NCI-H146 treated with DMSO at 0.1 percent for 48 hours (cell line): ENCODE measurements at regions not wholly inside any gene's neighbourhood (a gene's known extent, or its start where the extent isn't known, plus 50 kb on each side); places are given as distances from the start of the nearest gene placed in this dataset.

Source experiments
- DNase-seq: peaks from one replicate; lab custom pipeline; 2025; ENCODE audit not compliant: unreplicated experiment; lab: John Stamatoyannopoulos, UW

- no peak for DNase-seq
These were observed 55.5 kb downstream of the INHBB start for GRCh38 chr2:120401275-120402066.

GRCh38 chr2:120402067-120402433, 56.1 kb downstream of the INHBB start:
- DNase-seq: no peak

DNA sequence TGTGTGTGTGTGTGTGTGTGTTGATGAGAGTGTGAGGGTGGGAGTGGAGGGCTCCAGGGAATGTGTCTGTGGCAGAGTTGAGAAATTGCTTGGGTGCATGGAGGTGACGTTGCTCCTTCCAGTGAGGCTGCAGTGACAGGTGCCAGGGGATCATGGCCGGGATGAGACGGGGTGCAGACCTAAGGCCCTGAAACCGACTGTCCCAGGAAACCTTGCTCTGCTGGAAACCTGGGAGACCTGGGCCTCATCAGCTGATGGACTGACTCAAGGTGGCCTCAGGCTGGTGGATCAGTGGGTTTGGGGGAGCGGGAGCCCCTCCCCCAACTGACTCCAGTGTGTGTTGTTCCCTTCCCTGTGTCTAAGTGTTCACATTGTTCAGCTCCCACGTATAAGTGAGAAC, 56.6 kb downstream of the INHBB start:
- no peak for DNase-seq

DNA sequence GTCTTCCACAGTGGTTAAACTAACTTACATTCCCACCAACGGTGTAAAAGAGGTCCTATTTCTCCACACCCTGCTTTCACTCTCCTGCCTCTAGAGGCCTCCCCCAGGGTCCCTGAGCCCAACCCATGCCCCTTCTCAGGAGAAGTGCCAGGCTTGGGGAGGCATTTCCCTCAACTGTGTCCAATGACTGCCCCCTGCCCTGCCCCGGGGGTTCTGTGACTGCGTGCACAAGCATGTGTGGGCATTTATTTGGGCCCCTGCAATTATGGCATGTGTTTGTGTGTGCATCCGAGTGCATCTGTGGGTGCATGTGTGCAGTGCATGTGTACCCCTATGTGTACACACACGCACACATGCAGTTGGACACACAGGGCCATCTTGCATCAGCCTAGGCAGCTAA, 57.3 kb downstream of the INHBB start:
- no peak for DNase-seq

DNA sequence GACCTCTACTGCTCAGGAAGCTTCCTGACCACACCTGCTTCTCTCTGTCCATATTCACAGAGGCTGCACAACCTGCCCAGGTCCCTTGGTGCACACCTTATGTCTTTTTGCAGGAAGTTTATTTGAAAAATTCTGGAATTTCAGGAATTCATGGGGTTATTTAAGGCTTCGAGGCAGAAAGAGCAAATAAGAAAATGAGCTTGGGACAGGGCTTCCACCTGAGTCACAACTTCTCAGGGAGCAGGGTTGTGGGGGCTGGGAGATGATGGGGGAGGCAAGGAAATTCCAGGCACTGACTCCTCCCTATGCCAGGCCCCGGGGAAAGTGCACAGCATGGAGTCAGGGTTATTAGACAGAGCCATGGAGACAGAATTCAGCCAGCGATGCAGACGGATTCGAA, 57.7 kb downstream of the INHBB start:
- DNase-seq: no peak

- DNase-seq: no peak
These were observed 58.3 kb downstream of the INHBB start for GRCh38 chr2:120404274-120404673.

GRCh38 chr2:120404941-120405758, 59.2 kb downstream of the INHBB start:
- no peak for DNase-seq

GRCh38 chr2:120405759-120406099, 59.8 kb downstream of the INHBB start:
- no peak for DNase-seq

DNA sequence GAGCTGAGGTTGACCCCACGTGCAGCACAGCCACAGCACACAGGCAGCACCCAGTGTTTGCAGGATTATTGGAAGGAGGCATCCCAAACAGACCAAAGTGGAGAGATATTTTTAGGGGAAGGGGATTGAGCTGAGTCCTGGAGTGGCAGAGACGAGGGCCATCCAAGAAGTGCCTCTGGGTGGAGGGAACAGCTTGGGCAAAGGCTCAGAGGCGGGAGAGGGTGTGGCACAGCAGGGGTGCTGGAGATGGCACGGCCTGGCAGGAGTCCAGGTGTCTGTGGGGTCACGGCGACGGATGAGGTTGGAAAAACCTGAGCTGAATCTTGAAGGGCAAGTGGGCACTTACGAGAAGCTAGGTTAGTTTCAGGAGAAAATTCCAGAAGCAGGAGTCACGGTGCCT, 60.6 kb downstream of the INHBB start:
- no peak for DNase-seq

DNA sequence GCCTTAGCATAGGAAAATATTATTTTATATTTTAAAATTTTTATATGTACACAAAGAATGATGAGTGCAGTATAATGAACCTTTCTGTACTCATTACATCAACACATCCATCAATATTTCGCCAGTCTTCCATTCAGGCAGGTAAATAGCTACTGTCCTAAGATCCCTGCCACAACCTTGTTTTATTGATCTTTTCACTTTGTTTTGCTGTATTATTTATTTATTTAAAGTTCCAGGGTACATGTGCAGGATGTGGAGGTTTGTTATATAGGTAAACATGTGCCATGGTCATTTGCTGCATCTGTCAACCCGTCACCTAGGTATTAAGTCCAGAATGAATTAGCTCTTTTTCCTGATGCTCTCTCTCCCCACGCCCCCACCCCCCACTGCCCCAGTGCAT, 64.6 kb downstream of the INHBB start:
- DNase-seq: no peak

DNA sequence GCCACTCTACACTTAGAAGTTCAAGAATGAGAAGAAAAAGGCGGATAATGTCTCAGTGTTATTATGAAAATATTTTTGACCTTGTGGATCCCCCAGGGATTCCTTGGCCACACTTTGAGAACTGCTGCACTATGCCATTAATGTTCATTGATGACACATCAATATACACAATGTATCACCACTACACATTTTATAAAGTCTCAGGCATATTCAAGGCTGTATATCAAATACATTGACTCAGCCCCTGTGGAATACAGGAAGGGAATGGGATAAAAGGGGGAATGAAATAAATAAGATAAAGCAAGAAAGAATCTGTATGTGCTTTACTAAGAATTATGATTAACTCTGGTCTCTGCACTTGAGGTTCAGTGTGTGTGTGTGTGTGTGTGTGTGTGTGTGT, 69.1 kb downstream of the INHBB start:
- DNase-seq: no peak

DNA sequence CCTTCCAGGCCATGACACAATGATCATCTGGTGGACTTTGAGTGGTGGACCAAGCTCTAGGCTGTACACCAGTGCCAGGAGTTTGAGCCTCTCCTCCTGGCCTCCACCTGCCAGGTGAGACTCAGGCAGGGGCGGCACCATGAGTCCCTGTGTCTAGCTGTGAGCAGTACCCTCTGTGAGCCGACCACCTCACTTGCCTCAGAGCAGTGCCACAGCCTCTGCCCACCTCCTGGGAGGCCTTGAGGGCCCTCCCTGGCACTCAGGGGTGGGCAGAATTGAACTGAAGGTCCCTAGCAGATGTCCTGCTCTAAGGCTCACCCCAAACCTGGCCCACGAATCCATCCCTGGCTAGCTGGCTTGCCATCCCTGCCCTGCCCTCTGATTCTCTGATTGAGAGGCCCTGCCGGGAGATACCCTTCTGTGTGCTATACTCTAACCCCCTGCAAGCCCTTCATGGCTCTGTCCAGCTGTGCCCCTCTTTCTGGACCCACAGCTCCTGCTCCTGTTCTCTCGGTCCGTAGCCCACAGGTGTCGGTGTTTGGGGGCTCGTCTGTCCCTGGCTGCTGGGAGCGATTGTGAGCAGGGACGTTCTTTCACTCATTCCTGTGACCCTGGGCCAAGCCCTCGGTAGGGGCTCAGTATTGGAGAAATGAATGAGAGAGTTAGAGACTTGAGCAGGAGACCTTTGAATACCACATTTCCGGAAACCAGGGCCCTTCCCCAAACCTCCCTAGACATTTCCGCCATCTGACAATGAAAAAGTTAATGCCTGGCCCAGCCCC, 70.0 kb downstream of the INHBB start:
- no peak for DNase-seq

DNA sequence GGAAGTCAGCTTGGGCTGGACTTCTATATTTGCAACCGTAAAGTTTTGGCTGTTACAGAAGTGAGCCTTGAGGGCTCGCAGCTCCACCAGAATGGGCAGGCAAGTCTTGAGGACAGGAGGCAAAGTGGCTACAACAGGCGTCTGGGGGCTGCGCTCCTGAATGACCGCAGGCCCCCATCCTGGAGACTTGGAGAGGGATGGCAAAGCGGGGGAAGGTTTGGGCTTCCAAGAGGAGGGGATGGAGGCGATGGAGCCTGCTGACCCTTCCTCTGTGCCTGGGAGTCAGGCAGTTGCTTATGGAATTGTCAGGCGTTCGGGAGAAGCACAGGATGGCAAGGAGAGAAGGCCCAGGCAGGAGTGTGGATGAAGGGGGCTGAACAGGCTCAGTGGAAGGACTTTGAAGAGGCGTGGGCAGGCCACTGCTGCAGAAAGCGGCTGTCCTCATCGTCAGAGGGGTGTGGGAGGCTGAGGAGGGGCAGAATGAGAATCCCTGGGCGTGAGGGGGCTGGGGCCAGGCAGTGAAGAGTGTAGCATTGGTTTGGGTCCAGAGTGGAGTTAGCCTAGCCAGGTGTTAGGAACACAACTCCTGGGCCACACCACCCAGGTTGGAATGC, 72.3 kb downstream of the INHBB start:
- DNase-seq: no peak

DNA sequence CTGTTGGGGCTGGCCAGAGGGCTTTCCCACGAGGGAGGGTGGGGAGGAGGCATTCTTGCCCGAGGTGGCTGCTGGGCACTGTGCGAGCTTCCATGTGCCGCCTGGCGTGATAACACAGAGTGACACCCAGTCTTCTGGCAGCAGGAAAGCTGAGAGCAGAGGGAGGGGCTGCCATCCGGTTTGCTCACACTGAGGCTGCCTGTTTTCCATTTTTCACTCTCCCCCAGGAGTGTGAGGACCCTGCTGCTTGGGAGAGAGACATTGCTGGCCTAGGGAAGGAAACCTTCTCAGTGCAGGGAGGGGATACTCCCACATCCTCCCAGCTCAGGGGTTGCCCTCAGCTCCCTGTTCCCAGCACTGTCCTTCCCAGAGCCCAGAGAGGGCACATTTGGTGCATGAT, 73.1 kb downstream of the INHBB start:
- DNase-seq: no peak

DNA sequence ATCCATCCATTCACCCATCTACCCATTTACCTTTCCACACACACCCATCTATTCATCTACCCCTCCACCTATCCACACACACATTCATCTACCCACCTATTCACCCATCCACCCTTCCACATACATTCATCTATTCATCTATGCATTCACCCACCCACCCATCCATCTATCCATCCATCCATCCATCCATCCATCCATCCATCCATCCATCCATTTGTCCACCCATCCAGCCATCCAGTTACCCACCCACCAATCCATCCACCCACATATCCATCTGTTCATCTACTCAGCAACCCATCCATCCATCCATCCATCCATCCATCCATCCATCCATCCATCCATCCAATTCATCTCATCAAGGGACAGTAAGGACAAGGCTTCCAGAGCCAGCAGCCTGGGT, 74.0 kb downstream of the INHBB start:
- no peak for DNase-seq

- DNase-seq: no peak
These were observed 75.3 kb downstream of the INHBB start for GRCh38 chr2:120421126-120421829.

DNA sequence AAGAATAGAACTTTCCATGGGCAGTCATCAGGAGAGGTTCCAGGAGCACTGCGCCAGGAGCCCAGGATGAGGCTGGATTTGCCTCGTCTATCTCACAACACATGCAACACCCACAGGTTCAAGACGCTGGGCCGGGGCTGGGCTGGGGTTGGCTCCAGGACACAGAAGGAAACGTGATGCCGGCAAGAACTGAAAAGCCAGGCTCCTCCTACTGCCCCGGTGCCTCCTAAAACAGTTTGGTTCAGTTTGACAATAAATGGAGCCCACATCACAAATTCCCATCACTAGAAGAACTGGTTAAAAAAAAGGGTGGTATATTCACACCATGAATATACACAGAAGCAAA, 75.9 kb downstream of the INHBB start:
- no peak for DNase-seq

DNA sequence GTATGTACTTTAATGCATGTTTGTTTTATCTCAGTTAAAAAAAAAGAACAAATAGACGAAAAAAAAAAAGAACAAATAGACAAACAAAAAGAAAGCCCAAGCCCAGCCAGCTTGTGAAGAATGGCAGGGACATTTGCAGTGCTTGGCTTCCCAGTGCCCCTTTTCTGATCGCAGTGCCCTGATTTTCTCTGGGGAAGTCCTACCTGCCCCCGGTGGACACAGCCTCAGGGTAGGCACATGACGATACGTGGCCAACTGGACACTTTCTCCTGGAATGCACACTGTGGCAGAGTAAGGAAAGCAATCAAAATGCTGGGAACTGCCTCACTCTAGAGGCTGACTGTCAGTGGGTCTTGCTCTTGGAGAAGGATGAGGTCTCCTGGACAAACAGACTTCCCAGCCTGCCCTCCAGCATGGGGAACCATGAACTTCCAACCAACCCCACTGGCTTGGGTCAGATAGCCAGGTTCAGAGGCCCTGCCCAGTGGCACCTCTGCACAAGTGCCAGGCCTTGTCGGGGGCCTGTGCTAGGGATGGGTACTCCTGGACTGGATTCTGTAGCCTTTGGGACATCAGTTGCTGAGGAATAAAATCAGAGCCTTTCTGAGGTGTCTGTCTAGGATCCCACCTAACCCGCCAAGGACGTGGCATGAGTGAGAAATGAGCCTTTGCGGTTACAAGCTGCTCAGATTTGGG, 76.7 kb downstream of the INHBB start:
- no peak for DNase-seq

GRCh38 chr2:120423167-120423943, 77.4 kb downstream of the INHBB start:
- no peak for DNase-seq
